ENCODE measurements at regions not wholly inside any gene's neighbourhood (a gene's known extent, or its start where the extent isn't known, plus 50 kb on each side); places are given as distances from the start of the nearest gene placed in this dataset.

GRCh38 chr12:131611416-131612091 lies 99.3 kb upstream of the SFSWAP start:
- 65 to 81% (median 72%) methylated on average over 4 to 10 of the region's 22 CpGs; no CpG with 5 or more reads in 6 of the 10 experiments for WGBS, 10 experiments
- no peak overlapping the region for H3K4me3 ChIP-seq
- ATAC-seq (replicated peaks in 6 of 8): no peak
- peaks cover 20 to 21% of the 10 kb centered on the region in 2 donors for H3K4me1 ChIP-seq (replicated peaks in 1 of 2)
- H3K27ac ChIP-seq: no peak overlapping the region
- in situ Hi-C loops (cut with MboI; ENCODE audit: low pct_unique_long_range_greater_than_20kb in 2 of 9, low sequenced_read_pairs in 9 of 9, unreplicated experiment in 9 of 9): loop anchor here in 2 of 9 experiments (25.0 kb wide), 1 partner anchor 201 kb away; no protein-coding TSS in a partner anchor

- in situ Hi-C loops (cut with MboI; ENCODE audit: low pct_unique_long_range_greater_than_20kb in 2 of 9, low sequenced_read_pairs in 9 of 9, unreplicated experiment in 9 of 9): loop anchor here in 2 of 9 experiments (25.0 kb wide), 1 partner anchor 200 kb away; no protein-coding TSS in a partner anchor
- WGBS, 10 experiments: 0 to 84% (median 68%) methylated on average over 1 to 8 of the region's 21 CpGs; no CpG with 5 or more reads in 4 of the 10 experiments
These were observed 98.7 kb upstream of the SFSWAP start for GRCh38 chr12:131612092-131612755.

DNA sequence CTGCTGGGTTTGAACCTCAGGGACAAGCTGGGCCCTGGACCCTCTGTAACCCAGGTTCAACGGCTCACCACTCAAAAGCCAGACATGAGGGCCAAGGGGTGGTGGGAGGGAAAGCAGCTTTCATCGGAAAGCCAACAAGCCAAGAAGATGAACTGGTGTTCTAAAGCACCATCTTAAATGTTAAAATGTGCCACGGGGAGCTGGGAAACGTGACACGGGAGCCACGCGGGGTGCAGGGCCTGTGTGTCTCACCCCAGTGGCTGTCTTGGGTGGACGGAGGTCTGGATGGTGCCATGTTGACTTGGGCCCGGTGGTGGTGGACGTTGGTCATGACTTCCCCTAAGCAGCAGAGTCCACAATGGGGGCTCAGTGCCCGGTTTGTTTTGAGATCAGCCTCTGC lies 97.7 kb upstream of the SFSWAP start:
- ATAC-seq (replicated peaks in 6 of 8): no peak
- 35 to 97% (median 76%) methylated on average over 2 to 8 of the region's 11 CpGs; no CpG with 5 or more reads in 4 of the 10 experiments for WGBS, 10 experiments
- no peak overlapping the region for H3K4me3 ChIP-seq
- in situ Hi-C loops (cut with MboI; ENCODE audit: low pct_unique_long_range_greater_than_20kb in 2 of 9, low sequenced_read_pairs in 9 of 9, unreplicated experiment in 9 of 9): loop anchor here in 2 of 9 experiments (25.0 kb wide), 1 partner anchor 199 kb away; no protein-coding TSS in a partner anchor
- no peak overlapping the region for H3K27ac ChIP-seq
- peaks cover 24 to 26% of the 10 kb centered on the region in 2 donors for H3K4me1 ChIP-seq (replicated peaks in 1 of 2)

More at GRCh38 chr12:131612092-131612755, 98.7 kb upstream of the SFSWAP start:
- Histone ChIP-seq H3K4me3 (no peak overlapping the region), H3K27ac (no peak overlapping the region), H3K4me1 (replicated peaks in 1 of 2) (peaks cover 21 to 22% of the 10 kb centered on the region in 2 donors)
- ATAC-seq (replicated peaks in 6 of 8): no peak

DNA sequence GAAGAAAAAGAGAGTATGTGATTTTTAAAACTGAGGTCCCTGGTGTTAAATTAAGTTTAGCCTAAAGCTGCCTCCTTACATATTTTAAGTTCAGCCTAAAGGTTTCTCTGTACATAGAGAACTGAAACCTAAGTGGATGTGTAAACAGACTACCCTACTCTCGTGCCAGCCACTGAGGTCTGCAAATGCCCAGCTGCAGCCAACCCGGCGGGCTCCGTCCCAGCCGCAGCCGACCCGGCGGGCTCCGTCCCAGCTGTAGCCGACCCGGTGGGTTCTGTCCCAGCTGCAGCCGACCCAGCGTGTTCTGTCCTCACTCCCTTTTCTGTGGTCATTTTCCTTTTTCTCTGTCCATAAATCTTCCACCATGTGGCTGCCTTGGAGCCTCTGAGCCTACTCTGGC lies 97.2 kb upstream of the SFSWAP start:
- ATAC-seq (replicated peaks in 6 of 8): no peak
- Histone ChIP-seq H3K4me1 (replicated peaks in 1 of 2) (peaks cover 23 to 31% of the 10 kb centered on the region in 2 donors), H3K4me3 (no peak overlapping the region), H3K27ac (no peak overlapping the region)
- in situ Hi-C loops (cut with MboI; ENCODE audit: low pct_unique_long_range_greater_than_20kb in 2 of 9, low sequenced_read_pairs in 9 of 9, unreplicated experiment in 9 of 9): loop anchor here in 2 of 9 experiments (25.0 kb wide), 1 partner anchor 199 kb away; no protein-coding TSS in a partner anchor
- WGBS, 10 experiments: 75 to 94% (median 90%) methylated on average over 2 to 13 of the region's 13 CpGs; no CpG with 5 or more reads in 3 of the 10 experiments

DNA sequence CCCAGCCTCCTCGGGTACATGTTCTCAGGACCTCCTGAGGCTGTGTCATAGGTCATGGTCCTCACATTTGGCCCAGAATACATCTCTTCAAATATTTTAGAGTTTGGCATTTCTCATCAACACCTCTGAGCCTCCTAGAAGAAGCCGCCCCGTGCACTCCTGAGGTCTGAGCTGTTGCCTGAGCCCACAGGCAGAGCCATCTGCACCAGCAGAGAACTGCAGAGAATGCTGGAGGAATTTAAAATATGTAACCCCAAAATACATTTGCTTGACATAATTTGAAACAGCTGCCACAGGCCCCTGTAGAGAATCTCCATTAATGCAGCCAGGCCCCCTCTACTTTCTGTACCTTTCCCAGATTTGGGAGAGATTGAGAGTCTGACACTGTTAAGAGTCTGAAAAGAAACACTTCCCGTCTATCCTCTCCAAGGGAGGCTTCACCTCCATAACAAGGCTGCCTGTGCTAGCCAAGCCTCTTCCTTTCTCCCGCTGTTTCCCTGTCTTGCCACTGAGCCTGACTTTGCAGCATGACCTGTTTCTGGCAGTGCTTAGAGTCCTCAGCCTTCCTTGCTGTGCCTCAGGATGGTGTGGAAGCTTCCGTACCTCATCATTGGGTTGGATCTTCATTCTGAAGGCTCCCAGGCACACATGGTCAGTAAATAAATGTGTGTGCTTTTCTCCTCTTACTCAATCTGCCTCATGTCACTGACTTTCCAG lies 95.4 kb upstream of the SFSWAP start:
- Histone ChIP-seq H3K4me3 (no peak overlapping the region), H3K27ac (peak overlapping the region; percentile 58 to 59), H3K4me1 (replicated peaks in 1 of 2) (peaks cover 19 to 26% of the 10 kb centered on the region in 2 donors)
- peak in 4 of 8 experiments; percentile 11 to 65 (median 14) for ATAC-seq (replicated peaks in 6 of 8)
- in situ Hi-C loops (cut with MboI; ENCODE audit: low pct_unique_long_range_greater_than_20kb in 2 of 9, low sequenced_read_pairs in 9 of 9, unreplicated experiment in 9 of 9): loop anchor here in 2 of 9 experiments (25.0 kb wide), 1 partner anchor 197 kb away; no protein-coding TSS in a partner anchor
- 27 to 86% (median 60%) methylated on average over 1 to 6 of the region's 6 CpGs; no CpG with 5 or more reads in 4 of the 10 experiments for WGBS, 10 experiments

DNA sequence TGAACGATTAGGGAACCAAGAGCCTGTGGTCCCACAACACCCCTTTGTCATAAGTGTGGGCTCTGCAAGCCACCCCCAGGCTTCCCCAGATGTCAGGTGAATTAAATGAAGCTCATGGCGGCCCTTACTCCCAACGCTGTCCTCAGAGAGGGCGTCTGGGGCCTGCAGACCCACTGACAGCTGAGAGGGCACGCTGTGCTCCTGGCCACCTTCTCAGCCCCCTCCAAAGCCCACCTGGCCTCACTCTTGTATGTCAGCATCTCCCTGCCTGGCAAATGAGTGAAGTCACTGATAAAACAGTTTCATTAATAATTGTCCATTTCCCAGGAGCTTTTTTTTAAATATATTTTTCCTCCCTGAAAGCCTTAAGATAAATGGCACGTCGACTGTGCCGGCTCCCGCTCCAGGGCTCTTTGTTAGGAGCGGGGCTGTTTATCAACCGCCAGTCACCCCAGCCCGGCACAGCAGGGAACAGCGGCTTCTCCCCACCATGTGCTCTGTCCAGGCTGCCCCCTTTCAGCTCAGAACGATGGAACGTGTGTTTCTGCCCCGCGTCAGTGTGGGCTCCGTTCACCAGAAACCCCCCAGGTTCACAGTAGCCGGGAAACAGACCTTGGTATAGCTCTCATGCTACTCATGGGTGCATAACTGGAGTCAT lies 94.7 kb upstream of the SFSWAP start:
- in situ Hi-C loops (cut with MboI; ENCODE audit: low pct_unique_long_range_greater_than_20kb in 2 of 9, low sequenced_read_pairs in 9 of 9, unreplicated experiment in 9 of 9): loop anchor here in 2 of 9 experiments (25.0 kb wide), 1 partner anchor 196 kb away; no protein-coding TSS in a partner anchor
- H3K4me3 ChIP-seq: no peak overlapping the region
- H3K4me1 ChIP-seq (replicated peaks in 1 of 2): peaks cover 19 to 26% of the 10 kb centered on the region in 2 donors
- peak in 5 of 8 experiments; percentile 86 to 90 (median 89) for ATAC-seq (replicated peaks in 6 of 8)
- WGBS, 10 experiments: 22 to 67% (median 38%) methylated on average over 3 to 7 of the region's 19 CpGs; no CpG with 5 or more reads in 4 of the 10 experiments
- H3K27ac ChIP-seq: peak overlapping the region; percentile 58 to 59

- peaks cover 22 to 30% of the 10 kb centered on the region in 2 donors for H3K4me1 ChIP-seq (replicated peaks in 1 of 2)
- no peak for ATAC-seq (replicated peaks in 6 of 8)
- no peak overlapping the region for H3K4me3 ChIP-seq
- H3K27ac ChIP-seq: peak overlapping the region; percentile 58 to 59
- 0 to 100% (median 88%) methylated on average over 1 to 3 of the region's 11 CpGs; no CpG with 5 or more reads in 5 of the 10 experiments for WGBS, 10 experiments
- in situ Hi-C loops (cut with MboI; ENCODE audit: low pct_unique_long_range_greater_than_20kb in 2 of 9, low sequenced_read_pairs in 9 of 9, unreplicated experiment in 9 of 9): loop anchor here in 2 of 9 experiments (25.0 kb wide), 1 partner anchor 196 kb away; no protein-coding TSS in a partner anchor
These were observed 94.2 kb upstream of the SFSWAP start for GRCh38 chr12:131616738-131617137.

DNA sequence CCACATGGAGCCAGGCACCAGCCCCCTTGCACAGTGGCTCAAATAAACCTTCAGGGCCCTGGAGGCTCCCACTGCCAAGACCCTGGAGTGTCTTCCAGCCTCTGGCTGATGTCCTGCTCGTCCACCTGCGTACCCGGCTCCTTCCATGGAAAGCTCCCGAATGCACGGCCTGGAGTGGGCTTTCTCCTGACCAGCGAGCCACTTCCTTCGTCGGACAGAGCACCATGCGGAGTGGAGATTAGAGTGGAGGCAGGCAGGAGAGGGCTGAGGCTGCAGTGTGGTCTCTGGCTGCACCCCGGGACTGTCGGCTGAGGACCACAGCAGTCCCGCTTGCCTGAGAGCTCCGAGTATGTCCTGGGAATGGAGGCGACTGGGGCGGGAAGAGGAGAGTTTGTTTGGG lies 93.7 kb upstream of the SFSWAP start:
- no peak for ATAC-seq (replicated peaks in 6 of 8)
- in situ Hi-C loops (cut with MboI; ENCODE audit: low pct_unique_long_range_greater_than_20kb in 2 of 9, low sequenced_read_pairs in 9 of 9, unreplicated experiment in 9 of 9): loop anchor here in 2 of 9 experiments (25.0 kb wide), 1 partner anchor 195 kb away; no protein-coding TSS in a partner anchor
- 66 to 100% (median 90%) methylated on average over 2 to 12 of the region's 15 CpGs; no CpG with 5 or more reads in 5 of the 10 experiments for WGBS, 10 experiments
- Histone ChIP-seq H3K4me3 (no peak overlapping the region), H3K4me1 (replicated peaks in 1 of 2) (peaks cover 23 to 33% of the 10 kb centered on the region in 2 donors), H3K27ac (no peak overlapping the region)

DNA sequence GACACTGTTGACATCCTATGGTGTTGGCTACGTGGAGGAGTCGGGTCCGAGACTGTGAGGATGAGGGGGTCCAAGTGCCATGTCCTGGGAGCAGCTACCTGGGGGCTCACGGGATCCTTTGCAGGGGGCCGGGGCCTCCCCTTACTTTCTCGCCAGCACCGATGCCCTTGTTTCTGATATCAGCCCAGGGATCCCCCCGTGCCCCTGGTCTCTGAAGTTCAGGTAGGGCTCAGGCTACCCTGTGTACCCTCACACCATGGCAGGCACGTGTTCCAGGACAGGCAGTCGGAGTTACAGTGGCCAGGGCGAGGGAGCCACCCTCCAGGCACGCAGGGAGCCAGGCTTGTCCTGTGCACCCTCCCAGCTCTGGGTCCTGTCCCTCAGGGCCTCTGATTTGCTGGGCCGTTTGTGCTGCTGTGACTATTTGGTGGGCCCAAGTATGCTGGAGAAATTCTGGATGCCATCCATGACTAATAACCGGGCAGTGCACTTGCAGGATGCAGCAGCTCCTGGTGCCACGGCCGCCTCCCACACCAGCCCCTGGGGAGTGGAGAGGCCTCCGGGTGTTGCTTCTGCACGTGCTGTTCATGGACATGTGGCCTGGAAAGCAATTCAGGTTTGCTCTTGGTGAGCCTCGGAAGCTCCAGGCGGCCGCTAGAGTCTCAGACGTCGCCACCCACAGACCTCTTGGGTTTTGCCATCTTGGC lies 93.1 kb upstream of the SFSWAP start:
- 20 to 80% (median 24%) methylated on average over 1 to 8 of the region's 23 CpGs; no CpG with 5 or more reads in 5 of the 10 experiments for WGBS, 10 experiments
- ATAC-seq (replicated peaks in 6 of 8): peak in 1 of 8 experiments; percentile 7
- H3K4me3 ChIP-seq: no peak overlapping the region
- H3K27ac ChIP-seq: no peak overlapping the region
- peaks cover 23 to 36% of the 10 kb centered on the region in 2 donors for H3K4me1 ChIP-seq (replicated peaks in 1 of 2)
- in situ Hi-C loops (cut with MboI; ENCODE audit: low pct_unique_long_range_greater_than_20kb in 2 of 9, low sequenced_read_pairs in 9 of 9, unreplicated experiment in 9 of 9): loop anchor here in 2 of 9 experiments (25.0 kb wide), 1 partner anchor 195 kb away; no protein-coding TSS in a partner anchor

- peak in 3 of 8 experiments; percentile 28 to 45 (median 44) for ATAC-seq (replicated peaks in 6 of 8)
- Histone ChIP-seq H3K4me1 (replicated peaks in 1 of 2) (peaks cover 23 to 36% of the 10 kb centered on the region in 2 donors), H3K4me3 (no peak overlapping the region), H3K27ac (no peak overlapping the region)
- 0 to 55% (median 28%) methylated on average over 1 to 9 of the region's 14 CpGs; no CpG with 5 or more reads in 4 of the 10 experiments for WGBS, 10 experiments
- in situ Hi-C loops (cut with MboI; ENCODE audit: low pct_unique_long_range_greater_than_20kb in 2 of 9, low sequenced_read_pairs in 9 of 9, unreplicated experiment in 9 of 9): loop anchor here in 2 of 9 experiments (25.0 kb wide), 1 partner anchor 194 kb away; no protein-coding TSS in a partner anchor
These were observed 92.6 kb upstream of the SFSWAP start for GRCh38 chr12:131618303-131618658.

- 0 to 61% (median 33%) methylated on average over 1 to 6 of the region's 6 CpGs; no CpG with 5 or more reads in 2 of the 10 experiments for WGBS, 10 experiments
- H3K27ac ChIP-seq: no peak overlapping the region
- in situ Hi-C loops (cut with MboI; ENCODE audit: low pct_unique_long_range_greater_than_20kb in 2 of 9, low sequenced_read_pairs in 9 of 9, unreplicated experiment in 9 of 9): loop anchor here in 2 of 9 experiments (25.0 kb wide), 1 partner anchor 194 kb away; no protein-coding TSS in a partner anchor
- ATAC-seq (replicated peaks in 6 of 8): no peak
- H3K4me1 ChIP-seq (replicated peaks in 1 of 2): peaks cover 23 to 36% of the 10 kb centered on the region in 2 donors
- H3K4me3 ChIP-seq: no peak overlapping the region
These were observed 92.2 kb upstream of the SFSWAP start for GRCh38 chr12:131618701-131619100.
